MCF 10A (cell line): ENCODE measurements at regions not wholly inside any gene's neighbourhood (a gene's known extent, or its start where the extent isn't known, plus 50 kb on each side); places are given as distances from the start of the nearest gene placed in this dataset.
A peak's percentile ranks its signal among the peaks of the same experiment; 100 is the strongest.
"Not testable (repeated sequence)": the region's sequence is repeated elsewhere in the genome, so short reads cannot be mapped to it uniquely, and the experiment has no call there.

Source experiments
- BruUV-seq: library from RNA; stranded (reverse); fragments of 400-500 nt; replicated peaks from 2 replicates; lab custom pipeline; 2021; lab: Mats Ljungman, UMichigan
- CTCF ChIA-PET: fragments of 300-600 bp; sonication (Branson Sonifier 250); formaldehyde crosslinking; extraction: SDS; loops from one replicate; lab custom pipeline; 2021; ENCODE audit warnings: antibody characterized with exemption, inconsistent platforms; lab: Yijun Ruan, JAX
- POLR2A ChIA-PET: fragments of 300-600, 350-650 bp; sonication (Branson Sonifier 250); formaldehyde crosslinking; extraction: SDS; loops from one replicate; lab custom pipeline; 2020; ENCODE audit warnings: antibody characterized with exemption, inconsistent platforms; lab: Yijun Ruan, JAX
- DNase-seq: peaks from one replicate; pipeline ENCODE4 v3.0.0-alpha.2; 2018; ENCODE audit not compliant: unreplicated experiment
- H3K27ac Mint-ChIP-seq: one replicate; pipeline ENCODE4 v1.8.0; 2022; ENCODE audit warnings: mild to moderate bottlenecking, low read depth, mixed read lengths; ENCODE audit not compliant: unreplicated experiment
- H3K27me3 Mint-ChIP-seq: one replicate; pipeline ENCODE4 v1.8.0; 2022; ENCODE audit warnings: mixed read lengths; ENCODE audit not compliant: insufficient read depth, unreplicated experiment
- H3K36me3 Mint-ChIP-seq: one replicate; pipeline ENCODE4 v1.8.0; 2022; ENCODE audit warnings: mild to moderate bottlenecking, moderate library complexity, mixed read lengths; ENCODE audit not compliant: insufficient read depth, unreplicated experiment
- H3K4me1 Mint-ChIP-seq: one replicate; pipeline ENCODE4 v1.8.0; 2022; ENCODE audit warnings: mixed read lengths; ENCODE audit not compliant: insufficient read depth, unreplicated experiment
- H3K4me3 Mint-ChIP-seq: one replicate; pipeline ENCODE4 v1.8.0; 2022; ENCODE audit warnings: mild to moderate bottlenecking, moderate library complexity, mixed read lengths; ENCODE audit not compliant: unreplicated experiment
- H3K9me3 Mint-ChIP-seq: one replicate; pipeline ENCODE4 v1.8.0; 2022; ENCODE audit warnings: mixed read lengths; ENCODE audit not compliant: unreplicated experiment
- intact Hi-C: fragments of 100-400 bp; cut with micrococcal nuclease; formaldehyde crosslinking; loops from 2 replicates; pipeline ENCODE4 v1.14.1; 2022
- TF ChIP-seq, protein P1 (sequence below): fragments of 200-600 bp; IDR thresholded peaks from one replicate; pipeline ENCODE4 v1.8.0; 2022; ENCODE audit warnings: antibody characterized with exemption, mild to moderate bottlenecking; ENCODE audit not compliant: unreplicated experiment

DNA sequence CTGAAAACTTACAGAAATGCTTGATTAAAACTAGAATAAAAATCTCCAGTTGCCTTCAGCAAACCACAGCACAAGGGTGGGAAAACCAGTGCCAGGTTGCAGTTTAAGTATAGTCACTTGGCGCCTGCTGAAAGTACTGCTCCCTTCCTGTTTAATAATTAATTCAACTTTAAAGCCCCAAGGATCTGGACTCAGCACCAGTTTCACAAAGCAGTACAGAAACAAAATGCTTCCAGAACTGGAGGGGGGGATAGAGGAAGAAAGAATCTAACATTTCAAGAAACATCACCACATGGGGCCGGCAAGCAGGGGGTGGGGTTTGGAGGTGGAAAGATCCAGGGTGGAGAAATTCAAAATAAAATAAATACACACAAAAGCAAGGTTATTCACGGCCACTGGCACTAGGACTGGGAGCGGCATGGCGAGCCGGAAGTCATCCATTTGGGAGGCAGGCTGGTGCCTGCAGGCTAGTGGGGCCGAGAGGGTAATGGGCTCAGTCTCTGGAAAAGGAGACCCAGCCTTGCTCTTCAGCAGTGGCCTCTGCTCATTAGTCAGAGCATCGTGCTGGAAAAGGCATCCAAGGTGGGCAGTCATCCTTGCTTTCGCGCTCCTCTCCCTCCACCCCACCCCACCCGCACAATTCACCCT, 85.8 kb downstream of the POU3F3 start:
- no peak for DNase-seq
- Mint-ChIP-seq H3K27ac (no peak overlapping the region), H3K36me3 (no peaks in the 10 kb centered on the region), H3K9me3 (no peaks in the 10 kb centered on the region), H3K4me1 (peaks cover 11% of the 10 kb centered on the region), H3K4me3 (no peak overlapping the region), H3K27me3 (no peaks in the 10 kb centered on the region)
- ChIA-PET CTCF (no interaction called here), POLR2A (no interaction called here)
- intact Hi-C loops = loop anchor here (5.0 kb wide), 1 partner anchor 512 kb away; no protein-coding TSS in a partner anchor
- BruUV-seq = no TSS peak
- TF ChIP-seq, protein P1, sequence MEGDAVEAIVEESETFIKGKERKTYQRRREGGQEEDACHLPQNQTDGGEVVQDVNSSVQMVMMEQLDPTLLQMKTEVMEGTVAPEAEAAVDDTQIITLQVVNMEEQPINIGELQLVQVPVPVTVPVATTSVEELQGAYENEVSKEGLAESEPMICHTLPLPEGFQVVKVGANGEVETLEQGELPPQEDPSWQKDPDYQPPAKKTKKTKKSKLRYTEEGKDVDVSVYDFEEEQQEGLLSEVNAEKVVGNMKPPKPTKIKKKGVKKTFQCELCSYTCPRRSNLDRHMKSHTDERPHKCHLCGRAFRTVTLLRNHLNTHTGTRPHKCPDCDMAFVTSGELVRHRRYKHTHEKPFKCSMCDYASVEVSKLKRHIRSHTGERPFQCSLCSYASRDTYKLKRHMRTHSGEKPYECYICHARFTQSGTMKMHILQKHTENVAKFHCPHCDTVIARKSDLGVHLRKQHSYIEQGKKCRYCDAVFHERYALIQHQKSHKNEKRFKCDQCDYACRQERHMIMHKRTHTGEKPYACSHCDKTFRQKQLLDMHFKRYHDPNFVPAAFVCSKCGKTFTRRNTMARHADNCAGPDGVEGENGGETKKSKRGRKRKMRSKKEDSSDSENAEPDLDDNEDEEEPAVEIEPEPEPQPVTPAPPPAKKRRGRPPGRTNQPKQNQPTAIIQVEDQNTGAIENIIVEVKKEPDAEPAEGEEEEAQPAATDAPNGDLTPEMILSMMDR = no peak

GRCh38 chr2:104944495-104944894, 90.6 kb downstream of the POU3F3 start:
- ChIA-PET CTCF (interaction anchor here (0.5 to 3.4 kb wide), 22 partner anchors 9 to 1968 kb away, joined by 3 to 25 read pairs (median 5); no protein-coding TSS in a partner anchor), POLR2A (interaction anchor here (0.6 to 0.7 kb wide), 3 partner anchors 61 to 180 kb away, joined by 3 to 4 read pairs (median 3); no protein-coding TSS in a partner anchor)
- BruUV-seq = no TSS peak
- Mint-ChIP-seq H3K27ac (no peak overlapping the region), H3K27me3 (no peaks in the 10 kb centered on the region), H3K9me3 (no peaks in the 10 kb centered on the region), H3K36me3 (no peaks in the 10 kb centered on the region), H3K4me1 (peaks cover 6% of the 10 kb centered on the region), H3K4me3 (no peak overlapping the region)
- intact Hi-C loops = loop anchor here (1.0 to 5.0 kb wide), 5 partner anchors 95 to 1783 kb away; no protein-coding TSS in a partner anchor
- TF ChIP-seq, protein P1 = peak; percentile 62
- DNase-seq = peak; percentile 66

- no peaks in the 10 kb centered on the region for H3K9me3 Mint-ChIP-seq
- no peaks in the 10 kb centered on the region for H3K36me3 Mint-ChIP-seq
- CTCF ChIA-PET = interaction anchor here (0.7 to 3.4 kb wide), 14 partner anchors 10 to 1969 kb away, joined by 3 to 25 read pairs (median 6); no protein-coding TSS in a partner anchor
- no peak for DNase-seq
- intact Hi-C loops = no loop called here
- H3K27ac Mint-ChIP-seq = no peak overlapping the region
- H3K27me3 Mint-ChIP-seq = no peaks in the 10 kb centered on the region
- no peak overlapping the region for H3K4me3 Mint-ChIP-seq
- POLR2A ChIA-PET = no interaction called here
- peaks cover 6% of the 10 kb centered on the region for H3K4me1 Mint-ChIP-seq
- BruUV-seq = no TSS peak
- TF ChIP-seq, protein P1 = no peak
Observed at GRCh38 chr2:104945121-104945520, 91.2 kb downstream of the POU3F3 start.

- no peak for DNase-seq
- TF ChIP-seq, protein P1 = no peak
- no TSS peak for BruUV-seq
- no peak overlapping the region for H3K4me3 Mint-ChIP-seq
- ChIA-PET POLR2A (no interaction called here), CTCF (interaction anchor here (0.5 to 3.3 kb wide), 10 partner anchors 10 to 1784 kb away, joined by 3 to 25 read pairs (median 6); no protein-coding TSS in a partner anchor)
- no peaks in the 10 kb centered on the region for H3K27me3 Mint-ChIP-seq
- H3K4me1 Mint-ChIP-seq = peaks cover 6% of the 10 kb centered on the region
- H3K36me3 Mint-ChIP-seq = no peaks in the 10 kb centered on the region
- intact Hi-C loops = no loop called here
- no peaks in the 10 kb centered on the region for H3K9me3 Mint-ChIP-seq
- H3K27ac Mint-ChIP-seq = no peak overlapping the region
Observed at GRCh38 chr2:104945866-104946265, 92.0 kb downstream of the POU3F3 start.

- ChIA-PET CTCF (interaction anchor here (0.6 kb wide), 1 partner anchor 1087 kb away, joined by 5 read pairs; no protein-coding TSS in a partner anchor), POLR2A (interaction anchor here (0.6 kb wide), 1 partner anchor 18 kb away, joined by 3 read pairs; no protein-coding TSS in a partner anchor)
- BruUV-seq, H3K4me1 Mint-ChIP-seq, intact Hi-C loops, H3K27me3 Mint-ChIP-seq, DNase-seq, H3K27ac Mint-ChIP-seq, H3K4me3 Mint-ChIP-seq, H3K9me3 Mint-ChIP-seq, H3K36me3 Mint-ChIP-seq: not testable (repeated sequence)
Observed at GRCh38 chr2:104947456-104947855, 90.4 kb upstream of the MRPS9 start.
